SIG-M5 (cell line): ENCODE measurements at regions not wholly inside any gene's neighbourhood (a gene's known extent, or its start where the extent isn't known, plus 50 kb on each side); places are given as distances from the start of the nearest gene placed in this dataset.

Experiments
- DNase-seq: peaks from one replicate; lab custom pipeline; 2025; lab: John Stamatoyannopoulos, UW

DNA sequence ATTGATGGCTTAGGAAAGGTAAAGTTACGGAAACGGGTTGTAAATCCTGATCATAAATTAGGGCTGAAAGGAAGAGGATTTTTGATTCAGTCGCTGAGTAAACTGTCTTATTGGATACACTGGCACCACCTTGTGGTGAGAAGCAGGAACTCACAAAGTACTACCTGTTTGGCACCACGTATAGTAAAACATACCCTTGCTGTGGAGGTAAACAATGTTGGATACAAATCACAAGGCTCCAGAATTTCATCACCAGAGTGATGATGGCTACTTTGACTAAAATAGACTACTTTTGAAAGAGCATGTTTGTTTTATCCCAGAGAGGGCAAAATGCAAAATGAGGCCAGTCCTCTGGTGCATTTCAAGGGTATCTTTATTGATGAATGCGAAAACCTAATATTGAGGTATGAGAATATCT, 216.9 kb downstream of the IGSF11 start:
- no peak for DNase-seq

DNA sequence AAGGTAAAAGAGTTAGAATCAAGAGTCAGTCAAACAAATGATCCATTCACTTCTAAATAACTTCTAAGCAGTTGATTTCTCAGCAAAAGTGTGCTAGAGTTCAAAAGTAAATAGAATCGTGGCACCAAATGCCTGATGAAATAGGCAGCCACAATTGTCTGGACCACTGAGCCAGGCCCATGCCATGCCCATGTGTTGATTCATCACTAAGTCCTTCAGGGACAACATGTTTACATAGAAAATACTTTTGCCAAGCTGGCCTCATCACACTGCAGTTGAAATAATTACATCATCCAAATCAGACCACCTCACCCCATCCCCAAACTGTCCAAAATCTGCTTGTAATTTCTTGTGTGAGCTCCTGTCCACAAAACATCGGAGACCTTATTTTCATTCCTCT, 216.3 kb downstream of the IGSF11 start:
- no peak for DNase-seq

- DNase-seq, result no peak
Measured at GRCh38 chr3:118823626-118824025, 211.0 kb downstream of the IGSF11 start.

DNA sequence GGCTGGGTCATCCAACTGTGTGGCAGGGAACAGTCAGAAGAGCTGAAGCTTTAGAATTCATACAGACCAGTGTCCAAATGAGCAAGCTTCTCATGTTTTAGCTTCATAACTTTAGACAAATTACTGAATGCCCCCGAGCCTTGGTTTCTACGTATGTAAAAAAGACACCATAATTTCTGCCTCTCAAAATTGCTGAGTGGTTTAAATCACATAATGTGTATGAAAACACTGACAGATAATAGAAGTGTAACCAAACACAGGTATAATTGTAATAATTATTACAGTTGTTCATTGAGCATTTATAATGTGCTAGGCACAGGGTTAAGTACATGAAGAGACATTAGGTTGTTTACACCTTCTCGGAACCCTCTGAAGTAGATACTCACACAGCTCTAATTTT, 207.2 kb downstream of the IGSF11 start:
- no peak for DNase-seq

DNA sequence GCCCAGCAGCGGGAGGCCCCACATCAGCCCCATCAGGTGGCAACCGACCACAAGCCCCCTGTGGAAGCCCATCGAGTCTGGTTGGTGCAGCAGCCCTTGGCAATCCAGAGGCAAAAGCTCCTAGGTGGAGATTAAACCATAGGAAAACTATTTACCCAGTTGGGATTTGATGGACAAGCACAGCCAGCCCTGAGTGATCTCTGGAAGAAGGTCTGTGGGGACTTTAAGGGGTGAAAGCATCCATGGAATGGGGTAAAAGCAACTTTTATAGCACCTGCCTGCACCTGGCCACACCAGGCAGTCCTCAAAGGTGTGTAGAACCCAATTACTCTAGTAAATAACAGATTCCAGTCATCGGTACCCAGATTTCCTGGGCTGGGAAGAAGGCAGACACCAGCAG, 206.3 kb downstream of the IGSF11 start:
- no peak for DNase-seq

DNA sequence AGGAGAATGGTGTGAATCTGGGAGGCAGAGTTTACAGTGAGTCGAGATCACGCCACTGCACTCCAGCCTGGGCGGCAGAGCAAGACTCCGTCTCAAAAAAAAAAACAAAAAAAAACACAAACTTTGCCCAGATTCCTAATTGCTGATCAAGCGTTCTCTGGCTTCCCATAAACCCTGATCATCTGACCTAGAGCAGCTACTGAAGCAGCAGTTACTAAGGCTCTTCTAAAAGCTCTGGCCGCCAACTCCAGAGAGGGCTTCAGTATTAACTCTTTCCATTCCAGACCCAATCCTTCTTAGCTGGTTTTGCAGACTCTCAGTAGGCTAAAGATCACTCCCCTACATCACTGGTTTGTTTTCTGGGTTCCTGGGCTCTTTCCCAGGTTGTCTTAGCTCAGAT, 201.6 kb downstream of the IGSF11 start:
- DNase-seq, result no peak

GRCh38 chr3:118838871-118839270, 195.8 kb downstream of the IGSF11 start:
- no peak for DNase-seq

DNA sequence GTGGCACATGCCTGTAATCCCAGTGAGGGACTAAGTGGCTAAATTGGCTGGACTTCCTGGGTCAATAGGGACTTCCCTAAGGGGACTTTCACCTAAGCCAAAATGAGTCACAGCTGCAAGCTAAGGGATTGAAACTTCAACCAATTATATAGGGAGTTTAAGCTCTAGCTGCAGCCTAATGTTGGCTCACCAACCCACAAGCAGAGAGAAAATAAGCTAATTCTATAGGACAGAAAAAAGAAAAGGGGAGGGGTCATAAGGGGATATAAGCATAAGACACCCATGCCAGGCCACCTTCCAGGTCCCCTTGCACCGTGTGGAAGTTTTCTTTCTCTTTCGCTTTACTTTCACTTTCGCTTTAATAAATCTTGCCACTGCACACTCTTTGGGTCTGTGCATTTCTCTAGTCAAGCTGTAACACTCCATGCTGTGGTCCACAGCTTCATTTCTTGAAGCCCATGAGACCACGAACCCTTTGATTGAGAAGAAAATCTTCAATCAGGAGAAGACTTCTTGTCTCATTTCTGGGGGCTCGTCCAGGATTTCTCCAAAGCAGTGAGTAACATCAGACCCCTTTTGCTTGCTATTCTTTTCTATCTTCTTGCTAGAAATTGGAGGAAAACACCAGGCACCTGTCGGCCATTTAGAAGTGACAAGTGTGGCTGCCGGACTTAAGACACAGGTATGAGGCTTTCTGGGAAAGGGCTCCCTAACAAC, 192.3 kb downstream of the IGSF11 start:
- no peak for DNase-seq

- DNase-seq, result no peak
Measured at GRCh38 chr3:118846176-118846575, 188.5 kb downstream of the IGSF11 start.
